A673 (cell line): ENCODE measurements at regions not wholly inside any gene's neighbourhood (a gene's known extent, or its start where the extent isn't known, plus 50 kb on each side); places are given as distances from the start of the nearest gene placed in this dataset.

Experiments
- EZH2 ChIP-seq: fragments of 200-600 bp; sonication (generic); IDR thresholded peaks from 2 replicates; pipeline ENCODE4 v1.6.1; 2017; ENCODE audit warnings: borderline replicate concordance, low read depth, mild to moderate bottlenecking, mixed read lengths, antibody characterized with exemption, low read length; ENCODE audit not compliant: poor library complexity, severe bottlenecking
- TF ChIP-seq, protein P1 (sequence below): fragments of 300-800, 200-600 bp; sonication (generic); conservative IDR thresholded peaks from 2 replicates; pipeline ENCODE4 v1.5.1; 2017; ENCODE audit warnings: low read depth, mild to moderate bottlenecking, antibody characterized with exemption, low read length, moderate library complexity, mixed read lengths

- TF ChIP-seq, protein P1, sequence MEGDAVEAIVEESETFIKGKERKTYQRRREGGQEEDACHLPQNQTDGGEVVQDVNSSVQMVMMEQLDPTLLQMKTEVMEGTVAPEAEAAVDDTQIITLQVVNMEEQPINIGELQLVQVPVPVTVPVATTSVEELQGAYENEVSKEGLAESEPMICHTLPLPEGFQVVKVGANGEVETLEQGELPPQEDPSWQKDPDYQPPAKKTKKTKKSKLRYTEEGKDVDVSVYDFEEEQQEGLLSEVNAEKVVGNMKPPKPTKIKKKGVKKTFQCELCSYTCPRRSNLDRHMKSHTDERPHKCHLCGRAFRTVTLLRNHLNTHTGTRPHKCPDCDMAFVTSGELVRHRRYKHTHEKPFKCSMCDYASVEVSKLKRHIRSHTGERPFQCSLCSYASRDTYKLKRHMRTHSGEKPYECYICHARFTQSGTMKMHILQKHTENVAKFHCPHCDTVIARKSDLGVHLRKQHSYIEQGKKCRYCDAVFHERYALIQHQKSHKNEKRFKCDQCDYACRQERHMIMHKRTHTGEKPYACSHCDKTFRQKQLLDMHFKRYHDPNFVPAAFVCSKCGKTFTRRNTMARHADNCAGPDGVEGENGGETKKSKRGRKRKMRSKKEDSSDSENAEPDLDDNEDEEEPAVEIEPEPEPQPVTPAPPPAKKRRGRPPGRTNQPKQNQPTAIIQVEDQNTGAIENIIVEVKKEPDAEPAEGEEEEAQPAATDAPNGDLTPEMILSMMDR, result no peak
- TF ChIP-seq EZH2, result no peak
Measured at GRCh38 chr13:109678459-109678858, 107.9 kb downstream of the IRS2 start.
